GM18867 (cell line): ENCODE measurements at regions not wholly inside any gene's neighbourhood (a gene's known extent, or its start where the extent isn't known, plus 50 kb on each side); places are given as distances from the start of the nearest gene placed in this dataset.
"Not testable (repeated sequence)": the region's sequence is repeated elsewhere in the genome, so short reads cannot be mapped to it uniquely, and the experiment has no call there.

Experiments
- ATAC-seq: cut with Tn5 transposase; IDR thresholded peaks from one replicate; pipeline ENCODE4 v1.9.1; 2021; ENCODE audit warnings: mild to moderate bottlenecking, moderate library complexity; ENCODE audit not compliant: unreplicated experiment

DNA sequence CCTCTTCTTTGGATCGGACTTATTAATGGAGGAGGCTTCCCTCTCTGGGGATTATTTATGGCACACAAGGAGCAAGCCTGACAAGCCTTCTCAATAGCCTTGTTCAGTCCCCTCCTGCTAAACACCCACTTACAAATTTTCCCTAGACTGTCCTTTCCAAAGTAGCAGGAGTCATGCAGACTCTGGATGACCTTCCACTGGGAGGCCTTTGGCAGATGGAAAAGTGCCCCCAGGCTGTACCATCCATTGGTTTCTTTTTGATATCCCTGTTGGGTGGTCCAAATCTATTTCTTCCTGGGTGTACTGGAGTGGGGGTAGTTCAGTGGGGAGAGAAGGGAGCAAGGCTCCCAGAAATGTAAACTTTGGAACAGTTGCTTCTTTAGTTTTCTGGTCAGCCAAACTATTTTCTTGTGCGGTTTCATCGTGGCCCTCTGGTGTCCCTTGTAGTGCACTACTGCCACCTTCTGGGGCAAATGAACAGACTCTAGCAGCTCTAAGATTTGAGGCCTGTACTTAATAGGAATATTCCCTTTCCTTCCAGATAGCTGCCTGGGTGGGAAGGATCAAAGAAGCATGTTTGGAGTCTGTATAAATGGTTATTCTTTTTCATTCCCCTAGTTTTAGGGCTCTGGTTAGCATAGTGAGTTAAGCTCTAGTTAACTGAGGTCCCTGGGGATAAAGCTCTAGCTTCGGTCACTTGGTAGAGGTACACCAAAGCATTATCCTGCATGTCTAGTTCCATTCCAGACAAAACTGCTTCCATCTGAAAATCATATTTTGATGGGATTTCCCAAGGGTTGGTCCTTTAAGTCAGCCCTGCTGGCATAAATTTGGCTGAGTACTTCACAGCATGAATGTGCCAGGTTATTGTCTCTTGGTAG, 409.5 kb downstream of the SLC6A15 start:
- ATAC-seq: peak; percentile 90

- no peak for ATAC-seq
These were observed 410.3 kb downstream of the SLC6A15 start for GRCh38 chr12:84502180-84502860.

DNA sequence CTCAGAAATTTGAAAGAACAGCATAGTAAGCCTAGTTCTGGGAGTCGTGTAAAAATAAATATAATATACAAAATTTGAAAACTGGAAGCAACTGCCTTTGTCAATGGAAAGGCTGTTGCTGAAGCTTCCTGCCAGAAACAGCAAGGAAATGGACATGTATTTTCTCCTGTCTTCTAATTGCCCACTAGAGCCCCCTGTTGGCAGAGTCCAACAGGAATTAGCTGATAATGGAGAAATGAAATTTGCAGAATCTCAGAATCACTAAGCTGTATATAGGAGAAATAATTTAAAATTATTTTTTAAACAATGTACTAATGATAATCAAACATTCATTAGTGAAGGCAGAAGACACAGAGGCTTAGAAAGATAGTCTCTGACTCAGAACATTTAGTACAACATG, 414.8 kb downstream of the SLC6A15 start:
- ATAC-seq: no peak

DNA sequence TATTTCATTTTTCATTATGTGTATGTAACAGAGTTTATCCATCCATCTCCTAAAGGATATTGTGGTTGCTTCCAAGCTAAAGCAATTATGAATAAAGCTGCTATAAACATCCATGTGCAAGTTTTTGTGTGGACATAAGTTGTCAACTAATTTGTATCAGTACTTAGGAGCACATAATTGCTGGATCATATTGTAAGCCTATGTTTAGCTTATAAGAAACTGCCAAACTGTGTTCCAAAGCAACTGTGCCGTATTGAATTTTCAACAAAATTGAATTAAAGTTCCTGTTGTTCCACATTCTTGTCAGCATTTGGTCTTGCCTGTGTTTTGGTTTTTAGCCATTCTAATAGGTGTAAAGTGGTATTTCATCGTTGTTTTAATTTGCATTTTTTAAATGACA, 416.9 kb downstream of the SLC6A15 start:
- no peak for ATAC-seq

DNA sequence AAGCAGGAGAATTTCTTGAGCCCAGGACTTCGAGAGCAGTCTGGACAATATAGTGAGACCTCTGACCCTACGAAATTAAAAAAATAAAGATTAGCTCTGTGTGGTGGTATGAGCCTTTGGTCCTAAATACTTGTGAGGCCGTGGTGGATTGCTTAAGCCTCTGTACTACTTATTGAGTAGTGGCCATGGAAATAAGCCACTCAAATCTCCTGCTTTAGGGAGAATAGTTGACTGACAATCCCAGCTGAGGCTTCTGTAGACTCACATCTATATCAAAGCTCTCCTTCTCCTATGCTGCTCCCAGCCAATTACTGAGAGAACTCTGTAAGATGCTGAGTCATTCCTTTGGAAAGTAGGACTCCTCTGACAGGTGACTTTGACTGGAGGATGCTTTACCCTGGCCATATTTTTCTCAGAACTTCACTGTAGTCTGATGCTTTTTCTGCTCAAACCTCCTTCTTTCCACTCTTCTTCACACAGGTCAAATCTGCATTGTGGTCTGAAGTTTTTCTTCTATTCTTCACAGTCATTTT, 420.2 kb downstream of the SLC6A15 start:
- ATAC-seq: no peak

DNA sequence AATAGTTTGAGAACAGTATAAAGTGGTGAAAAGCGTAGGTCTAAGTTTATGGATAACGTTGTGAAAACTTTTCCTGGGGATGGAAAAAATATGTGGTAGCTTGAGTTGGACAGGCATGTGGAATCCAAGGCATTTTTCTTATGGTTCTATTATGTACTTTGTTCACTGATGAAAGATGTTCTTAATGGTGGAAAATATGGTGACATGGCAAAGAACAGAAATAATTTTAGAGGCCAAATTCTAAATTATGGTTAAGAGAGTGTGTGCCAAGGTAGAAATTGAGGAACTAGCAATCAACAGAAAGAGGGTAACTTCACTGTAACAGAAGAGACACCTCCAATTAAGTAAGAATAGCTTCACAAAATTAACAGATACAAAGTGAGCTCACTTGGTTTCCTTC, 427.8 kb downstream of the SLC6A15 start:
- ATAC-seq: no peak

- ATAC-seq: no peak
These were observed 431.8 kb downstream of the SLC6A15 start for GRCh38 chr12:84480803-84481202.

- ATAC-seq: no peak
These were observed 442.2 kb downstream of the SLC6A15 start for GRCh38 chr12:84470361-84470760.

DNA sequence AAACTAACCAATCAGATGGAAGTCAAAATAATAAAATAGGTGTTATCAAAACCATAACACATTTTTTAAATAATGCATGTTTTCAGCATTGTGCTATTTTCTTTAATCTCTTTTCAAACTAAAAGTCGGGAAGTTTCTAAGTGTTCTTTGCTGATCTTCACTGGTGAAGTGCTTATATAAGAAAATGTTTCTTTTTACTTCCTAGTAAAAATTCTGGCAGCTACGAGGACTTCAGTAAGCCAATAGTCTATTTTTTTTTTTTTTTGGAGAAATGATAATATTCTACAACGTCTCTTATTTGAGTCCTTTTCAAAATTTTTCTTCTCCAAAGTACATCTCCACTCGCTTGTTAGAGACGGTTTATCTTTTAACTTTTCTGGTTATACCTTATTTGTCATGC, 448.0 kb downstream of the SLC6A15 start:
- ATAC-seq: no peak

DNA sequence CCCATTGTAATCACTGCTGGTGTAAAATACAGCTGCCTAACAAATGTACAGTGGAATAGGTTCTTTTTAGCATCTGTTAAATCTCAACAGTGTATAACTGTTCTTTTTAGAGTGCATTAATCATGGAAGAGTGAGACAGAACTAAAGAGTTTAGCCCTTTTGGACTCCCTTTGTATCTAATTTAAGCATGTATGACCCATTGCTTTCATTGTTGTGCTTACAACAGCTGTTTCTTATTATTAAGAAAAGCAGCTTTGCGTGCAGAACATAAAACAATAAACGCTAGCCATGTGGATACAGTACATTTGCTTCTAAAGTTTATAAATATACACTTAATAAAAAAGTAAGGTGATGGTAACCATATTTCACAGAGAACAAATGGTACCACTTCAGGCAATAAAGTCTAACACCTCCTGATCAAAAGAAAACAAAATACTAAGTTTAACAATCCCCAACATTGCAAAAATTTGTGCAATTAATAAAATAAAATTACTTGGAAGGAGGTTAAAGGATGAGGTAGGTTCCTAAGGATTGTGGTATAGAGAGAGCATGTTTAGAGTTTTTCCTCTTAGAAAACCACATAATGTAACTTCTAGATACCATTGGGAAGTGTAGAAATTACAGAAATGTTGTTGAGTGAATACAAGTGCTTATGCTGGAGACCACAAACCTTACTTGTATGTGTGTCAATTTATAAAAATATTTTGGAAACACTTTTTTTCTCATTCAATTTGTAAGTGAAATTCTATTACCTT, 448.7 kb downstream of the SLC6A15 start:
- ATAC-seq: no peak

GRCh38 chr12:84455598-84455997, 457.0 kb downstream of the SLC6A15 start:
- ATAC-seq: no peak

DNA sequence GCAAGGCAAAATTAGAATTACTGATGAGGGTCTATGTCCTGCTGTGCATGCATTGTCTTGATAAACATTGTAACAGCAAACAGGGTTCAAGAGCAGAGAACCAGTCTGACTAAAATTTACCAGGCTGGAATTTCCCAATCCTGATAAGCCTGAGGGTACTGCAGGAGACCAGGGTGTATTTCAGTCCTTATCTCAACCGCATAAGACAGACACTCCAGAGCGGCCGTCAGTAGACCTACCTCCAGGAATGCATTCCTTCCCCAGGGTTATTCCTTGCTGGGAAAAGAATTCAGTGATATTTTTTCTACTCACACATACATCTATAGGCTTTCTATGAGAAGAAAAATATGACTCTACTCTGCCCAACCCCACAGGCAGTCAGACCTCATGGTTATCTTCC, 466.1 kb downstream of the SLC6A15 start:
- ATAC-seq: not testable (repeated sequence)

DNA sequence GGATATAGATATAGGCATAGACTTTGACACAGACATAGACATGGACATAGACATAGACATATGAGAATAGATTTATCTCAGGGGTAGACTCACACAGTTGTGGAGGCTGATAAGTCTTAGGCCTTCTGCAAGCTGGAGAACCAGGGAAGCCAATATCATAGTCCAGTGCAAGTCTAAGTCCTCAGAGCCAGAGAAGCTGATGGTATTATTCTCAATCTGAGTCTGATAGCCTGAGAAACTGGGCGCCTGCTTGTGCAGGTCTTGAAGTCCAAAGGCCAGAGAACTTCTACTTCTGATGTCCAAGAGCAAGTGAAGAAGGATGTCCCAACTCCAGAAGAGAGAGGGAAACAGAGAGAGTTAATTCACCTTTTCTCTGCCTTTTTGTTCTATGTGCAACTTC, 476.5 kb downstream of the SLC6A15 start:
- ATAC-seq: no peak

DNA sequence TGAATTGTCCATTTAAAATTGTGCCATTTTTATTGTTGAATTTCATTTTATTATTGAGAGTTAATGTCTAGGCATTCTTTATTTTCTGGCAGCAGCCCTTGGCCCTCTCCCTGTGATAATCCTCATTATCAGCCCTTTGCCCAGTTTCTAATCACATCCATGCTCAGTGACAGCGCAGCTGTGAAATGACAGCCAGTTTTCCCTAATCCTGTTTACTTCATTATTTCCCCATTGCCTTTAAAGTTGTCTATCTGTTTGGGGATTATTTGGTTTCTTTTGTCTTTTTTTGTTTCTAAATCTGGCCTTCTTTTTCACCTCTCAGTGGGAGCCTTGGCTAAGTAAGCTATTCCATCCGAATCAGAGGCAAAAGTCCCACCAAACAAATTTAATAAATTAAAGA, 476.9 kb downstream of the SLC6A15 start:
- no peak for ATAC-seq

DNA sequence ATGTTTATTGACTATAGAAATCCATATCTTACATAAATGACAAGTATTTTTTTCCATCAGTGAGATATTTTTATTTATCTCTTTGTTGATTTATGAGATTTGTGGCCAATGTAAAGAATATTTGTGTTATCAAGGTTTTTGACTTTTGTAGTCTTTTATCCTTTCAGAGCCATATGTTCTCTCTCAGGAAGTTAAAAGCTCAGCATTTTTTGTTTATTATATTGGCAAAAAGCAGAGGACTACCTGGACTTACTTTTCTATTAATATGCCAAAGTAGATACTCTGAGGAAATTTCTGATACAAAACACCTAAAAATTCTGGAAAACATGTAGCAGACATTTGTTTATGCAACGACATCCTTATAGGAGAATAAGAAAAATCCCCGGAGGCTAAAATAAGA, 490.3 kb downstream of the SLC6A15 start:
- no peak for ATAC-seq

GRCh38 chr12:84421103-84421502, 491.5 kb downstream of the SLC6A15 start:
- ATAC-seq: no peak

DNA sequence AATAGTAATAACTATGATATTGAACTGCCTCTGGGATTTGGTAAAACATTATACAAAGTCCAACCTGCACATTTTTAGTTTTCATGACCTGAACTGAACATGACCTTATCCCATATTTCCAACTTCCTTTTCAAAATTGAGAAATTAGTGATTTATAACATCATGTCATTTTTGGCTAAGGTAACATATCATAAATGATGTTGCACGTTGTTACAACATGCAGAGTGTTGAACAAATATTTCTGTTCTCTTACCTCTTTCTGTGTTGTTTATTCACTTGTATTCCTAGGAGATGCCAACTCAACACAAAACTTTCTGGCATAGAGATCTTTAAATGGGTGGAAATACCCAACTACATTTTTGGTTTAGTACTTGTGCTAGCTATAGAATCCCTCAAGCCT, 496.0 kb downstream of the SLC6A15 start:
- ATAC-seq: no peak

- ATAC-seq: no peak
These were observed 496.7 kb downstream of the SLC6A15 start for GRCh38 chr12:84415946-84416345.

DNA sequence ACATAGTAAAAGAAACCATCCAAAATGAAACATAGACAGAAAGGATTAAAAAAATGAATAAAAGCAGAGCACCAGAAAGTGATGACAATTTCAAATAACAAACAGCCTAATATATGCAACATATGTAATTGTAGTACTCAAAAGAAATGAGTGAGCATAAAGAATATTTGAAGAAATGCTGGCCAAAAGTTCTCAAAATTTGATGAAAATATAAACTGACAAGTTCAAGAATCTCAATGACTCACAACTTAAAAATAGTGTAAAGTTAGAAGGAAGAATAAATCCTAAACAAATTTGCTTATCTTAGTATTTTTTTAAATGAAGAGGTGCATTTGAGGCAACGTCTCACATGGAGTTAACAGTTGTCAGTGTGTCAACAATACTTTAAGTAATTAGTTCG, 498.9 kb downstream of the SLC6A15 start:
- ATAC-seq: no peak

DNA sequence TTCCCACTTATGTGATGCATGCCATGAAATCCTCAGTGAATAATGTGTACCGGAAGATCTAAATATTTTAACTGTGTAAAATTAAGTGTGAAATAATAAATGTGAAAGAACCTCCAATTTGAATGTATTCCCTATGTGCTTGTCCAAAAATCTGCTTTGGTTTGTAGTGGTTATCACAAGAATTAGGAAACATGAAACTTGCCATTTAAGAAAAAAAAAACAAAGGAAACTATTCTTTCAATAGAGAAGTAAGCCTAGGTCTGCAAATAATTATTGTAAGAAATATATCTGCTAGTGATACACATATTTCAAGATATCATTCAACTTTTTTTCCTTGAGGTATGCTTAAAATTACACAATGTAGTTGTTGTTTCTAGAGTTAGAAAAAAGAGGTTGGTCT, 500.4 kb downstream of the SLC6A15 start:
- ATAC-seq: no peak

GRCh38 chr12:84411031-84411430, 501.6 kb downstream of the SLC6A15 start:
- no peak for ATAC-seq
